ENCODE measurements at regions not wholly inside any gene's neighbourhood (a gene's known extent, or its start where the extent isn't known, plus 50 kb on each side); places are given as distances from the start of the nearest gene placed in this dataset.

DNA sequence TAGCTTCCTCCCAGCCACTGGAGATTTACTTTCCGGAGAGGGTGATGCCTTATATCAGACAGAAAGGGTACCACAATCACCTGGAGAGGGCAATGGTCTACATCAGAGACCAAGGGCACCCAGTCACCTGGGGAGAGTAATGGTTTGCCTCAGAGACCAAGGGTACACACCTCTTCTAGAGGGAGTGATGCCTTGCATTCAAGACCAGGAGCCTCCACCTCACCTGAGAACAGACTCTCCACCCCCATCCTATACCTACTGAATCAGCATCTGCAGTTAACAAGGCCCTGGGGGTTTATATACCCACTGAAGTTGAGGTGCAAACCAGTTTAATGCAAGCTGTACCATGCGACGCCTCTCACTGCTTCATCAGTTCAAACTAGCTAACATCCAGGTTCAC, 270.2 kb upstream of the IGFBP3 start:
- no peak for DNase-seq (ENCODE audit: low spot score)

GRCh38 chr7:46189255-46189790, 268.3 kb upstream of the IGFBP3 start:
- no peak for DNase-seq (ENCODE audit: low spot score)

- DNase-seq (ENCODE audit: low spot score): no peak
Observed at GRCh38 chr7:46186131-46186530, 265.1 kb upstream of the IGFBP3 start.

GRCh38 chr7:46179061-46179610, 258.1 kb upstream of the IGFBP3 start:
- no peak for DNase-seq (ENCODE audit: low spot score)

DNA sequence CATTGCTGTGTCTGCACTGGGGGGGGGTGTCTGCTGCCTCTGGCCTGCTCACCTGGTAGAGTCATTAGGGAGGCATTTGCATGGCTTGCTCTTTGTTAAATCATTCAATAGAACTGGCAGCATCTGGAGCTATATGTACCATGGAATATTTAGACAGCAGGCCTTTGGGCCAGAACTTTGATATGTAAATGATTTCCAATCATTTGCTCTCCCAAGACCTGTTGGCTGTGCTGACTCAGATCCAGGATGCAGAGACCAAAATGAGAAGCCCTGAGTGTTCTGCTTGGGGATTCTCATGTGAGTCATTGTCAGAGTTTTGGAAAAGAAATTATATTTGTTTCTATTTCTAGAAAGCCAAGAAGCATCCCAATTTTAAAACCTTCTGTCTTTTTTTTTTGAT, 257.6 kb upstream of the IGFBP3 start:
- DNase-seq (ENCODE audit: low spot score): no peak

GRCh38 chr7:46177821-46178220, 256.7 kb upstream of the IGFBP3 start:
- DNase-seq (ENCODE audit: low spot score): no peak

GRCh38 chr7:46175221-46175620, 254.1 kb upstream of the IGFBP3 start:
- DNase-seq (ENCODE audit: low spot score): no peak

DNA sequence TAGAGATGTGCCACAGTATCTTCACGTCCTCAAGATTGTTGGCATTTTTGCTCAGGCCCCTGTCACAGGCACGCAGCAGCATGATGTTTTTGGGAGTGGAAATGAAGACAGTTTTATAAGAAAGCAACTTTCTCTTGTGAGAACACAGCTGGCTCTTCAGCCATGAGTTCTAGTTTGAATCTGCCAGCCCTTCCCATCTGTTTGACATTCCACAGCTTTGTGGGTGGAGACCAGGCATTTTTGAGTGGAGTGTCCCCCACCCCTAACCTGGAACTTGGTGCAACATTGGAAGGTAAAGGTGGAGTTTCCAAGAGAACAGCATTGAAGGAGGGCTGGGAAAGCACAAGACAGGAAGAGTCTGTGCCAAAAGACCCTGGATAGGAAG, 253.1 kb upstream of the IGFBP3 start:
- no peak for DNase-seq (ENCODE audit: low spot score)

- no peak for DNase-seq (ENCODE audit: low spot score)
Observed at GRCh38 chr7:46173476-46174195, 252.6 kb upstream of the IGFBP3 start.

DNA sequence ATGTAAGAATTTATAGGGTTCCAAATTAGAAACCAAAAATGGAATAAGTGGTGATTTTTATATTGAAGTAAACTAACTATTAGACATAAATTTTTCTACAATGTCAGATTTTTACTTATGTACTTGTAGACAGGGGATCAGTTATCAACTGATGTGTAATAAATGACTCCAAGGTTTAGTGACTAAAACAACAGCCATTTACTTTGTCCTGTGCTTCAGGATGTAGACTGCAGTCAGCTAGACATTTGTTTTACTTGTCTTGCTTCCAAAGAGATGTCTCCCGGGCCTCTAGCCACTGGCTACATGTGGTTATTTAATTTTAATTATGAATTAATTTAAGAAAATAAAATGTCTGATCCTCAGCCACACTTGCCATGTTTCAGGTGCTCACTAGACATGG, 249.7 kb upstream of the IGFBP3 start:
- no peak for DNase-seq (ENCODE audit: low spot score)

DNA sequence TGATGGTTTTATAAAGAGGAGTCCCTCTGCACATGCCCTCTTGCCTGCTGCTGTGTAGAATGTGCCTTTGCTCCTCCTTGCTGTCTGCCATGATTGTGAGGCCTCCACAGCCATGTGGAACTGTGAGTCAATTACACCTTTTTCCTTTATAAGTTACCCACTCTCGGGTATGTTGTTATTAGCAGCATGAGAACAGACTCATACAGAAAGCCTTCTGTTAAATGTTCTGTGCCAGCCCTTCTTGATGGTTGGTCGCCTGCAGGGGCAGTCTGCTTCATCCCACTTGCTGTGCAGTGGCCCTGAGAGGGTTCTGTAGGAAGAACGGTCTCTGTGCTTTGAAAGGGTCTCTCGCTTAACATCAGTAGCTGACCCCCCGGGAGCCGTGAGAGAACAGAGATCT, 248.9 kb upstream of the IGFBP3 start:
- DNase-seq (ENCODE audit: low spot score): no peak

- no peak for DNase-seq (ENCODE audit: low spot score)
Observed at GRCh38 chr7:46169384-46169755, 248.3 kb upstream of the IGFBP3 start.

DNA sequence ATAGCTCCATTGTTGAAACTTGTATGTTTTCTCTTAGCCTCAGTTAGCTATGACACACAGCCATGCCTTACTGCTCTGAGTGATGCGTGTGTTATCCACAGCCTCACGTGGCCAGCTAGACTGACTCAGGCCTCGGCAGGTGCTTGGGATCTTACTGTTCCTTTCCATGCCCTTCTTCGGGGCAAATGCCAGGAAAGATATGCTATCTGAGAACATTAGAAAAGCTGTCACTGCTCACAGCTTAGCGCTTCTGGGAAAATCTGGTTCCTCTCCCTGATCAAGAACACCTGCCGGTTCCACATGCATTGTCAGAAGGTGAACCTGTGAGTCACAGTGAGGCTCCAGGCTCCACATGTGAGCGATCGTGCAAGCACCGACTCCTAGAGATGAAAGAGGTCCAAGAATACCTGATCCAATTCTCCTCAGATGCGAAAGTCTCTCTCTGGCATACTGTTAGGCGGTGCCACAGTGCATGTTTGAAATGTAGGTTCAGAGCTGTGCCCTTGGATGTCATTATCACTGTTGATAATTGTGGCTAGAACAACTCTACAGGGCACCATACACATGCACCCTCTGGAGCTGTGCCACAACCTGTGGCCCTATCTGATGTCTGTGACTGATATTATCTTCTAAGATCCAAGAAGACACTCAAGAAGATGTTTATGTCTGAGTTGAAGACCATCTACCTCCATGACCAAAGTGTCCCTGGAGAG, 247.8 kb upstream of the IGFBP3 start:
- DNase-seq (ENCODE audit: low spot score): no peak

DNA sequence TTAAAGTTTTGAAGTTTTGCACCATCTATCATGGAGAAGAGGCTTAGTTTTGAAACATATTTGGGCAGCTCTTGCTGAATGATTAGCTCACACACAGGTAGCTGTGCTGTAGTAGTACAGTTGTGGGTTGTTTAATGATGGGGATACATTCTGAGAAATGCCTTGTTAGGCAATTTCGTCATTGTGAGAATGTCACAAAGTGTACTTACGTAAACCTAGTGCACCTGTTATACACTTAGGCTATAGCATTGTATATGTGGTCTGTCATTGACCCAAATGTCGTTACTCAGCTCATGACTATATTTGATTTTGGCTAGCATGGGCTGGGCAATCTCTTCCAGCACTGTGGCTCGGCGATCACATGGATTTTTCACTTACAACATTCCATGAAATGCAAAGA, 247.2 kb upstream of the IGFBP3 start:
- no peak for DNase-seq (ENCODE audit: low spot score)

DNA sequence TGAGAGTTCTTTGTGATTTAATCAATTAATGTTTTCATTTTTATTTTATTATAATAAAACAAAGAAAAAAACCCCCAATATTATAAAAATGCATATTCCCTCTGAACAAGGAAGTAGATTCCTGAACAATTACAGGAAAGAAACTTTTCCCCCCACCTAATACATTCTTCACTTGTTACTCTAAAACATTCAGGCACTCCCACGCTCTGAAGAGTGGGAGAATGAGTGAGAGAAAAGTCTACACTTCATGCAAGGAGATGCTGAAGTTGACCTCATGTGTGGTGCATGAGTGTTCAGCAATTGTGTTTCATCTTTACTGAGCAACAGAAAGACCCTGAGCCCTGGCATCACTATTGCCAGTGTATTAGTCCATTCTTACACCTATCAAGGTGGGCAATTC, 244.2 kb upstream of the IGFBP3 start:
- DNase-seq (ENCODE audit: low spot score): no peak

GRCh38 chr7:46164629-46165028, 243.6 kb upstream of the IGFBP3 start:
- DNase-seq (ENCODE audit: low spot score): no peak

- DNase-seq (ENCODE audit: low spot score): no peak
Observed at GRCh38 chr7:46163246-46163645, 242.2 kb upstream of the IGFBP3 start.

DNA sequence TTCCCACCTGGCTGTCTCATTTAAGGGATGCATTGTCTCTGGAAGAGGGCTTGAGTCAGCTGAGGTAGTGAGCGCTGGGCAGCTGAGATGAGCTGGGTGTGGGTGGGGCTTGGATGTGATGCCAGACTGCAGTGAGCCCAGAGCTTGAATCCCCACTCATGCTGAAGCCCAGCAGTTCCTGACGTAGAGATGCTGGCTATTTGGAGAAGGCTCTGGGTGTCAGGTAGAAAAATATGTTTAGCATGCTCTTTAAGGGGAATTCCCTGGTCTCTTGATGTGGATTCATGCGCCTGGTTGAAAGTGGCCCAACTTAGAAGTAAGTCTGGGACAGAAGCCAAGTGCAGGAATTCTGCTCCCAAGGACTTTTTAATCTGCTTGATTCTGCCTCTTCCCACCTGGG, 241.5 kb upstream of the IGFBP3 start:
- DNase-seq (ENCODE audit: low spot score): no peak

DNA sequence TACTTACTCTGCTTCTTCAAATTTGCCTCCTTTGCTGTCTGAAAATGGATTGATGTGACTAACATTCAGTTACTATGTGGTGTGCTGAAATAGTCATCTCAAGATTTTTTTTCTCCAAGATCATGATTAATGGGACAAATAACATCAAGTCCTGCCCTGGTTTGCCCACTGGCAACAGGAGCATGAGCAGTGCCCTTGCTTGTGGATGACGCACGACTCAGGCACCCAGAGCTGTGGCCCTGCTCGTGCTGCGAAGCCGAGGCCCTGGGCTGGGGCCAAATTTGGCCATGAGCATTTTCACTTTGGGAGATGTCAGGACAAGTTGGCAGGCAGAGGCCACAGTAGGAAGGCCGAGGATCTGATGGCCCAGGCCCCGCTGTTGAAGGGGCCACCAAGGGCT, 239.8 kb upstream of the IGFBP3 start:
- no peak for DNase-seq (ENCODE audit: low spot score)

GRCh38 chr7:46157931-46158330, 236.9 kb upstream of the IGFBP3 start:
- DNase-seq (ENCODE audit: low spot score): no peak

GRCh38 chr7:46157404-46157803, 236.3 kb upstream of the IGFBP3 start:
- DNase-seq (ENCODE audit: low spot score): no peak

DNA sequence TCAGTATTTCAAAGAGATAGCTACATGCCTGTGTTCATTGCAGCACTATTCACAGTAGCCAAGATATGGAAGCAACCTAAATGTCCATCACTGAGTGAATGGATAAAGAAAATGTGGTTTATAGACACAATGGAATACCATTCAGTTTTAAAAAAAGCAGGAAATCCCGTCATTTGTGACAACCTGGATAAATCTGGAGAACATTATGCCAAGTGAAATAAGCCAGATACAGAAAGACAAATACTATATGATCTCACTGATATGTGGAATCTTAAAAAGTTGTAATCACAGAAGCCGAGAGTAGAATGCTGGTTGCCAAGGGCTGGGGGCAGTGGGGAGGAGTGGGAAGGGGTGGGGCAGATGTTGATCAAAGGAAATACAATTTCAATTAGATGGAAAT, 235.8 kb upstream of the IGFBP3 start:
- no peak for DNase-seq (ENCODE audit: low spot score)

- no peak for DNase-seq (ENCODE audit: low spot score)
Observed at GRCh38 chr7:46156086-46156485, 235.0 kb upstream of the IGFBP3 start.
